GM12878 (cell line): ENCODE measurements at regions not wholly inside any gene's neighbourhood (a gene's known extent, or its start where the extent isn't known, plus 50 kb on each side); places are given as distances from the start of the nearest gene placed in this dataset.

Source experiments
- ATAC-seq: fragments of 200-7000 bp; cut with Tn5 transposase; 3 replicates; pipeline ENCODE4 v1.9.1; 2020; ENCODE audit warnings: mild to moderate bottlenecking, moderate library complexity
- BruUV-seq: library from RNA; stranded (reverse); fragments of 400-500 nt; replicated peaks from 2 replicates; lab custom pipeline; 2021; lab: Mats Ljungman, UMichigan
- CTCF ChIA-PET: fragments of 300-600 bp; sonication (Branson Sonifier 250); formaldehyde crosslinking; extraction: SDS; loops from one replicate; lab custom pipeline; 2021; ENCODE audit warnings: inconsistent platforms; lab: Yijun Ruan, JAX
- POLR2A ChIA-PET: fragments of 350-600 bp; formaldehyde crosslinking; extraction: SDS; loops from one replicate; lab custom pipeline; 2021; ENCODE audit warnings: inconsistent platforms; lab: Charles Lee
- RAD21 ChIA-PET: fragments of 300-600 bp; sonication (Branson Sonifier 250); formaldehyde crosslinking; loops from one replicate; lab custom pipeline; 2023; ENCODE audit warnings: antibody characterized with exemption; ENCODE audit not compliant: unreplicated experiment; lab: Charles Lee
- SMC1A ChIA-PET: fragments of 300-600 bp; sonication (Branson Sonifier 250); formaldehyde crosslinking; loops from one replicate; lab custom pipeline; 2023; ENCODE audit not compliant: unreplicated experiment, uncharacterized antibody; lab: Charles Lee
- DNase-seq: peaks from one replicate; pipeline ENCODE4 v3.0.0-alpha.2; 2011; ENCODE audit warnings: low read depth, low spot score
- FAIRE-seq: peaks from 3 replicates; lab custom pipeline; 2011; peaks lifted over from hg19 to GRCh38; lab: Jason Lieb, UNC
- H2AFZ ChIP-seq: 2 replicates; pipeline ENCODE4 v1.6.0; 2011; ENCODE audit warnings: low read depth, low read length, control low read depth; ENCODE audit not compliant: control insufficient read depth
- H3K27ac ChIP-seq: 2 replicates; pipeline ENCODE4 v1.5.1; 2011; ENCODE audit warnings: control low read depth; ENCODE audit not compliant: control insufficient read depth, insufficient read depth
- H3K27me3 ChIP-seq, 2 experiments: replicated peaks in 1 of 2; 2 replicates each; pipeline versions ENCODE4 v1.6.0 to v1.6.1; 2011; ENCODE audit warnings: low read length in 1 of 2; ENCODE audit not compliant: control insufficient read depth in 2 of 2, insufficient read depth in 2 of 2
- H3K36me3 ChIP-seq, 2 experiments: 2 replicates each; pipeline ENCODE4 v1.5.1; 2011; ENCODE audit warnings: low read length in 1 of 2; ENCODE audit not compliant: control insufficient read depth in 2 of 2, insufficient read depth in 2 of 2
- H3K4me1 ChIP-seq: 2 replicates; pipeline ENCODE4 v1.6.1; 2011; ENCODE audit warnings: mild to moderate bottlenecking, low read length, moderate library complexity, mixed read lengths; ENCODE audit not compliant: control insufficient read depth, insufficient read depth
- H3K4me2 ChIP-seq: 2 replicates; pipeline ENCODE4 v1.6.0; 2011; ENCODE audit warnings: control low read depth; ENCODE audit not compliant: control insufficient read depth, insufficient read depth
- H3K4me3 ChIP-seq: fragments of 200-600 bp; sonication (generic); 2 replicates; pipeline ENCODE4 v1.5.1; 2016
- H3K79me2 ChIP-seq: 2 replicates; pipeline ENCODE4 v1.6.0; 2011; ENCODE audit warnings: low read length; ENCODE audit not compliant: control insufficient read depth, insufficient read depth
- H3K9ac ChIP-seq: 2 replicates; pipeline ENCODE4 v1.8.0; 2011; ENCODE audit warnings: low read length, control low read depth, mixed read lengths; ENCODE audit not compliant: control insufficient read depth, insufficient read depth
- H3K9me3 ChIP-seq: replicated peaks from 3 replicates; pipeline ENCODE4 v1.5.1; 2011; ENCODE audit warnings: mild to moderate bottlenecking, low read length; ENCODE audit not compliant: control insufficient read depth, insufficient read depth
- H4K20me1 ChIP-seq: 2 replicates; pipeline ENCODE4 v1.6.0; 2011; ENCODE audit not compliant: control insufficient read depth, insufficient read depth
- ASH2L ChIP-seq: fragments of 300-600, 200-600 bp; sonication (generic); IDR thresholded peaks from 2 replicates; pipeline ENCODE4 v1.6.1; 2017; ENCODE audit warnings: low read depth, mild to moderate bottlenecking, borderline replicate concordance
- BHLHE40 ChIP-seq, 2 experiments: fragments of 450-650 bp in 1 of 2; IDR thresholded peaks; 2 replicates each; pipeline ENCODE4 v1.6.1; 2011 to 2017; ENCODE audit warnings: low read depth in 2 of 2, borderline replicate concordance in 1 of 2, improper control_type of control experiment in 1 of 2, low read length in 1 of 2, mild to moderate bottlenecking in 1 of 2
- CHD2 ChIP-seq: IDR thresholded peaks from 2 replicates; pipeline ENCODE4 v1.6.1; 2011; ENCODE audit warnings: low read depth, low read length, improper control_type of control experiment, borderline replicate concordance
- GABPA ChIP-seq: IDR thresholded peaks from 2 replicates; pipeline ENCODE4 v1.6.1; 2014; ENCODE audit warnings: antibody characterized with exemption, low read depth, mild to moderate bottlenecking, inconsistent platforms
- IKZF1 ChIP-seq: fragments of 450-650 bp; conservative IDR thresholded peaks from 2 replicates; pipeline ENCODE4 v1.6.1; 2017; ENCODE audit warnings: antibody characterized with exemption, mild to moderate bottlenecking
- NFIC ChIP-seq: IDR thresholded peaks from 2 replicates; pipeline ENCODE4 v1.6.1; 2012; ENCODE audit warnings: low read depth, mild to moderate bottlenecking, inconsistent platforms, low read length, moderate library complexity
- RB1 ChIP-seq: fragments of 450-650 bp; formaldehyde crosslinking; IDR thresholded peaks from 2 replicates; pipeline ENCODE4 v1.6.1; 2017; ENCODE audit warnings: mild to moderate bottlenecking, borderline replicate concordance
- RFX5 ChIP-seq: IDR thresholded peaks from 2 replicates; pipeline ENCODE4 v1.6.1; 2011; ENCODE audit warnings: low read depth, low read length, improper control_type of control experiment
- SIX5 ChIP-seq: IDR thresholded peaks from 2 replicates; pipeline ENCODE4 v1.6.1; 2011; ENCODE audit warnings: mild to moderate bottlenecking, low read depth, low read length, moderate library complexity; ENCODE audit not compliant: severe bottlenecking
- SRF ChIP-seq, 2 experiments: IDR thresholded peaks; 2 replicates each; pipeline ENCODE4 v1.6.1; 2011; ENCODE audit warnings: low read depth in 2 of 2, low read length in 2 of 2, mild to moderate bottlenecking in 1 of 2, moderate library complexity in 1 of 2
- WRNIP1 ChIP-seq: IDR thresholded peaks from 2 replicates; pipeline ENCODE4 v1.6.1; 2011; ENCODE audit warnings: low read depth, low read length, improper control_type of control experiment, borderline replicate concordance
- WGBS: methylation state at CpG from one replicate; pipeline ENCODE4 v1.1.6; 2016; ENCODE audit warnings: low lambda C conversion rate; ENCODE audit not compliant: insufficient replicate concordance, insufficient coverage; ENCODE audit errors: missing lambda C conversion rate; 5-methylcytosine and 5-hydroxymethylcytosine counted together
- in situ Hi-C: fragments of 300-500 bp; cut with MboI; formaldehyde crosslinking; loops from 9 replicates; pipeline ENCODE4 v1.14.3; 2018; ENCODE audit warnings: mixed read lengths
- intact Hi-C: fragments of 100-400 bp; cut with micrococcal nuclease; formaldehyde crosslinking; loops from one replicate; pipeline ENCODE4 v1.14.2; 2022; ENCODE audit not compliant: unreplicated experiment
- TF ChIP-seq, protein P1 (sequence below): IDR thresholded peaks from 2 replicates; pipeline ENCODE4 v1.6.1; 2011; ENCODE audit warnings: mild to moderate bottlenecking, low read depth, low read length, moderate library complexity; ENCODE audit not compliant: insufficient replicate concordance
- TF ChIP-seq, protein P2 (sequence below): fragments of 450-650 bp; IDR thresholded peaks from 2 replicates; pipeline ENCODE4 v1.6.1; 2017; ENCODE audit warnings: mild to moderate bottlenecking
- TF ChIP-seq, protein P3 (sequence below): fragments of 450-650 bp; formaldehyde crosslinking; IDR thresholded peaks from 2 replicates; pipeline ENCODE4 v1.4.0; 2020; ENCODE audit warnings: mild to moderate bottlenecking, moderate library complexity

DNA sequence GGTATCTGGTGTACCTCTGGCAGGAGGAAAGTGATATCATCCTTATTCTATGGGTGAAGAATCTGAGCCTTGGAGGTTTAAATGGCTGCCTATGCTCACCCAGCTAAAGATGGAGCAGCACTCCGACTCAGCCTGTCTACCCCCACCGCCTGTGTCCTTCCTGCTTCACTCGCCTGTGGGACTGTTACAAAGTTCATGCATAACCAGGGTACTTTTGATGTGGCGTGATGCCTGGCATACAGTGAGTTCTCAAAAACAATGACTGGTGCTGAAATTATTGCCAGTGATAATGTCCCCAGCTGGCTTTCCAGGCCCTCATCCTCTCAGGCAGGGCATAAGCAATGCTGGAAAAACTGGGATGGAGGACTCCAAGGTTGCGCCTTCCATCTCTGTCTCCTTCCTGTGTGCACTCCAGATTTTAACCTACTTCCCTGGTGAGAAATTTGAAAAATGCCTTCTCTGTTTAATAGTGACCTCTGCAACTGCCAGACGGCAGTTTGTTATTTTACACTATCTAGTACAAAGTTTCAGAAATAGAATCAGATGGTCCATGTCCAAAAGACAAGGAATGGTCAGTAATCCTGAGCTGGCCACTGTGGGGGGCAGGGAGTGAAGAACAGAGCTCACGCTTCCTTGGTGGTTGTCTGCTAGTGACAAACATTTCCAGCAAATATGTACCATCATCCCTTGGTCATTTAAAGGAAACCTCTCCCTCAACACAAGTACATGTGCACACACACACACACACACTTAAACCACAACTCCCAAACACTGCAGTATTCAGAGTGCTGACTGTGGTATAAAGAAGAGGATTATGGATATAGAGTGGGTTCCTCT, 86.5 kb upstream of the NMNAT3 start (continued):
- TF ChIP-seq, protein P1, sequence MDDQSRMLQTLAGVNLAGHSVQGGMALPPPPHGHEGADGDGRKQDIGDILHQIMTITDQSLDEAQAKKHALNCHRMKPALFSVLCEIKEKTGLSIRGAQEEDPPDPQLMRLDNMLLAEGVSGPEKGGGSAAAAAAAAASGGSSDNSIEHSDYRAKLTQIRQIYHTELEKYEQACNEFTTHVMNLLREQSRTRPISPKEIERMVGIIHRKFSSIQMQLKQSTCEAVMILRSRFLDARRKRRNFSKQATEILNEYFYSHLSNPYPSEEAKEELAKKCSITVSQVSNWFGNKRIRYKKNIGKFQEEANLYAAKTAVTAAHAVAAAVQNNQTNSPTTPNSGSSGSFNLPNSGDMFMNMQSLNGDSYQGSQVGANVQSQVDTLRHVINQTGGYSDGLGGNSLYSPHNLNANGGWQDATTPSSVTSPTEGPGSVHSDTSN: no peak
- TF ChIP-seq CHD2: no peak
- TF ChIP-seq, all 136 proteins: peak for 0

DNA sequence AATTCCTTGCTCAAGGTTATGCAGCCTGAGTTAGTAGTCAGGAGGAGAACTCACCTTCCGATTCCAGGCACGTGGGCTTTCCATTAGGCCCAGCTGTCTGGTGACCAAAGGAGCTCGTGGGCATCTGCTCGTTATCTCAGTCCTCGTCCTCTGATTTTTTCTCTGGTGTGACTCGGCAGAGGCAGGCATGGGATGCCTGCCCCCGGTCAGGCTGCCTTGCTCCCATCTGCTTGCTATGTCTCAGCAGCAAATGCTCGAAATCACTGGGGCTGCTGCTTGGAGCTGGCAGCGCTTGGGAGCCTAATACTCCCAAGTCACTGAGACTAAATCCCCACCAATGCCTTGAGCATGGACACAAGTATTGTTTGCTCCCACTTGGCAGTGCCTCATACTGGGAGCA, 84.5 kb upstream of the NMNAT3 start:
- Histone ChIP-seq H3K4me3 (no peak overlapping the region), H3K4me2 (no peak overlapping the region), H3K27me3 (no peaks in the 10 kb centered on the region; a peak in 2 of 4 replicates), H3K27ac (no peak overlapping the region), H4K20me1 (no peaks in the 10 kb centered on the region), H3K4me1 (no peaks in the 10 kb centered on the region), H3K36me3 (no peaks in the 10 kb centered on the region), H3K9ac (no peak overlapping the region), H3K79me2 (no peaks in the 10 kb centered on the region), H3K9me3 (no peaks in the 10 kb centered on the region), H2AFZ (no peak overlapping the region)
- in situ Hi-C loops: no loop called here
- FAIRE-seq (no peak), ATAC-seq (no peak), DNase-seq (no peak)
- 41% methylated on average over 9 of the region's 9 CpGs for WGBS
- ChIA-PET RAD21 (no interaction called here), POLR2A (no interaction called here), SMC1A (no interaction called here), CTCF (no interaction called here)
- intact Hi-C loops: no loop called here
- BruUV-seq: no TSS peak
- no peak for TF ChIP-seq SIX5
- TF ChIP-seq, protein P2, sequence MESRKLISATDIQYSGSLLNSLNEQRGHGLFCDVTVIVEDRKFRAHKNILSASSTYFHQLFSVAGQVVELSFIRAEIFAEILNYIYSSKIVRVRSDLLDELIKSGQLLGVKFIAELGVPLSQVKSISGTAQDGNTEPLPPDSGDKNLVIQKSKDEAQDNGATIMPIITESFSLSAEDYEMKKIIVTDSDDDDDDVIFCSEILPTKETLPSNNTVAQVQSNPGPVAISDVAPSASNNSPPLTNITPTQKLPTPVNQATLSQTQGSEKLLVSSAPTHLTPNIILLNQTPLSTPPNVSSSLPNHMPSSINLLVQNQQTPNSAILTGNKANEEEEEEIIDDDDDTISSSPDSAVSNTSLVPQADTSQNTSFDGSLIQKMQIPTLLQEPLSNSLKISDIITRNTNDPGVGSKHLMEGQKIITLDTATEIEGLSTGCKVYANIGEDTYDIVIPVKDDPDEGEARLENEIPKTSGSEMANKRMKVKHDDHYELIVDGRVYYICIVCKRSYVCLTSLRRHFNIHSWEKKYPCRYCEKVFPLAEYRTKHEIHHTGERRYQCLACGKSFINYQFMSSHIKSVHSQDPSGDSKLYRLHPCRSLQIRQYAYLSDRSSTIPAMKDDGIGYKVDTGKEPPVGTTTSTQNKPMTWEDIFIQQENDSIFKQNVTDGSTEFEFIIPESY: no peak
- no peak for TF ChIP-seq RFX5
- TF ChIP-seq IKZF1: no peak
- no peak for TF ChIP-seq NFIC
- TF ChIP-seq BHLHE40 (IDR thresholded peaks at IDR 0.05; ENCODE audit: borderline replicate concordance in 1 of 2, low read depth in 2 of 2, low read length in 1 of 2): no peak
- TF ChIP-seq WRNIP1: no peak
- no peak for TF ChIP-seq RB1
- TF ChIP-seq ASH2L: no peak
- no peak for TF ChIP-seq SRF (IDR thresholded peaks at IDR 0.05; ENCODE audit: low read depth in 2 of 2, low read length in 2 of 2)
- no peak for TF ChIP-seq GABPA
- TF ChIP-seq, protein P3, sequence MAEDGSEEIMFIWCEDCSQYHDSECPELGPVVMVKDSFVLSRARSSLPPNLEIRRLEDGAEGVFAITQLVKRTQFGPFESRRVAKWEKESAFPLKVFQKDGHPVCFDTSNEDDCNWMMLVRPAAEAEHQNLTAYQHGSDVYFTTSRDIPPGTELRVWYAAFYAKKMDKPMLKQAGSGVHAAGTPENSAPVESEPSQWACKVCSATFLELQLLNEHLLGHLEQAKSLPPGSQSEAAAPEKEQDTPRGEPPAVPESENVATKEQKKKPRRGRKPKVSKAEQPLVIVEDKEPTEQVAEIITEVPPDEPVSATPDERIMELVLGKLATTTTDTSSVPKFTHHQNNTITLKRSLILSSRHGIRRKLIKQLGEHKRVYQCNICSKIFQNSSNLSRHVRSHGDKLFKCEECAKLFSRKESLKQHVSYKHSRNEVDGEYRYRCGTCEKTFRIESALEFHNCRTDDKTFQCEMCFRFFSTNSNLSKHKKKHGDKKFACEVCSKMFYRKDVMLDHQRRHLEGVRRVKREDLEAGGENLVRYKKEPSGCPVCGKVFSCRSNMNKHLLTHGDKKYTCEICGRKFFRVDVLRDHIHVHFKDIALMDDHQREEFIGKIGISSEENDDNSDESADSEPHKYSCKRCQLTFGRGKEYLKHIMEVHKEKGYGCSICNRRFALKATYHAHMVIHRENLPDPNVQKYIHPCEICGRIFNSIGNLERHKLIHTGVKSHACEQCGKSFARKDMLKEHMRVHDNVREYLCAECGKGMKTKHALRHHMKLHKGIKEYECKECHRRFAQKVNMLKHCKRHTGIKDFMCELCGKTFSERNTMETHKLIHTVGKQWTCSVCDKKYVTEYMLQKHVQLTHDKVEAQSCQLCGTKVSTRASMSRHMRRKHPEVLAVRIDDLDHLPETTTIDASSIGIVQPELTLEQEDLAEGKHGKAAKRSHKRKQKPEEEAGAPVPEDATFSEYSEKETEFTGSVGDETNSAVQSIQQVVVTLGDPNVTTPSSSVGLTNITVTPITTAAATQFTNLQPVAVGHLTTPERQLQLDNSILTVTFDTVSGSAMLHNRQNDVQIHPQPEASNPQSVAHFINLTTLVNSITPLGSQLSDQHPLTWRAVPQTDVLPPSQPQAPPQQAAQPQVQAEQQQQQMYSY: no peak
